HepG2 (cell line): ENCODE measurements at regions not wholly inside any gene's neighbourhood (a gene's known extent, or its start where the extent isn't known, plus 50 kb on each side); places are given as distances from the start of the nearest gene placed in this dataset.

Experiments used
- ATAC-seq: fragments of 200-7000 bp; cut with Tn5 transposase; 3 replicates; pipeline ENCODE4 v1.9.1; 2020; ENCODE audit warnings: mild to moderate bottlenecking, moderate library complexity
- BruUV-seq: library from RNA; stranded (reverse); fragments of 400-500 nt; replicated peaks from 2 replicates; lab custom pipeline; 2021; lab: Mats Ljungman, UMichigan
- CTCF ChIA-PET: fragments of 300-600 bp; formaldehyde crosslinking; extraction: SDS; loops from one replicate; lab custom pipeline; 2021; ENCODE audit warnings: low total read pairs, inconsistent platforms, low intra/inter-chr PET ratio; lab: Yijun Ruan, JAX
- POLR2A ChIA-PET: fragments of 350-600 bp; sonication (Branson Sonifier 250); formaldehyde crosslinking; loops from one replicate; lab custom pipeline; 2020; ENCODE audit warnings: antibody characterized with exemption, inconsistent platforms; lab: Yijun Ruan, JAX
- DNase-seq: peaks from one replicate; pipeline ENCODE4 v3.0.0-alpha.2; 2015; ENCODE audit warnings: low spot score
- FAIRE-seq: peaks from 3 replicates; lab custom pipeline; 2011; peaks lifted over from hg19 to GRCh38; lab: Jason Lieb, UNC
- H2AFZ ChIP-seq: one replicate; pipeline ENCODE4 v1.6.1; 2011; ENCODE audit warnings: low read length, inconsistent platforms
- H3K27ac ChIP-seq: fragments of 300-600 bp; 3 replicates; pipeline ENCODE4 v1.8.0; 2011; ENCODE audit warnings: mixed run types, mild to moderate bottlenecking, mixed read lengths, low read length, inconsistent platforms; ENCODE audit not compliant: insufficient read depth; ENCODE audit errors: extremely low read length
- H3K27me3 ChIP-seq, 2 experiments: fragments of 200-600 bp in 1 of 2; 2 replicates in 1 of 2; 3 replicates in 1 of 2; pipeline versions ENCODE4 v1.6.0 to v1.8.0; 2011; ENCODE audit warnings: low read length in 2 of 2, mild to moderate bottlenecking in 2 of 2, moderate library complexity in 2 of 2, inconsistent platforms in 1 of 2; ENCODE audit not compliant: insufficient read depth in 2 of 2, control insufficient read depth in 1 of 2
- H3K36me3 ChIP-seq, 2 experiments: fragments of 200-600 bp in 1 of 2; replicated peaks in 1 of 2; 2 replicates in 1 of 2; 3 replicates in 1 of 2; pipeline versions ENCODE4 v1.5.1 to v1.8.0; 2011; ENCODE audit warnings: low read length in 2 of 2, inconsistent platforms in 1 of 2; ENCODE audit not compliant: insufficient read depth in 2 of 2, control insufficient read depth in 1 of 2
- H3K4me1 ChIP-seq: 2 replicates; pipeline ENCODE4 v1.5.1; 2012; ENCODE audit warnings: low read length, inconsistent platforms; ENCODE audit not compliant: insufficient read depth
- H3K4me2 ChIP-seq: 2 replicates; pipeline ENCODE4 v1.6.0; 2011; ENCODE audit warnings: low read depth, low read length, inconsistent platforms
- H3K4me3 ChIP-seq, 3 experiments: fragments of 200-600 bp in 1 of 3; sonication (generic), shearing (Covaris generic) in 1 of 3; replicated peaks in 1 of 3; 2 replicates each; pipeline ENCODE4 v1.5.1; 2011 to 2016; ENCODE audit warnings: low read length in 3 of 3, inconsistent platforms in 2 of 3, low read depth in 2 of 3, mild to moderate bottlenecking in 2 of 3, control low read depth in 1 of 3, mixed read lengths in 1 of 3; ENCODE audit not compliant: insufficient read depth in 1 of 3
- H3K79me2 ChIP-seq: one replicate; pipeline ENCODE4 v1.6.1; 2011; ENCODE audit warnings: low read length, inconsistent platforms; ENCODE audit not compliant: insufficient read depth
- H3K9ac ChIP-seq: 2 replicates; pipeline ENCODE4 v1.6.0; 2011; ENCODE audit warnings: mild to moderate bottlenecking, low read depth, low read length, inconsistent platforms; ENCODE audit not compliant: insufficient read depth
- H3K9me3 ChIP-seq: 2 replicates; pipeline ENCODE4 v1.5.1; 2012; ENCODE audit warnings: mild to moderate bottlenecking, low read length
- H4K20me1 ChIP-seq: 2 replicates; pipeline ENCODE4 v1.6.0; 2011; ENCODE audit warnings: inconsistent platforms, mild to moderate bottlenecking, low read length, moderate library complexity; ENCODE audit not compliant: insufficient read depth
- ADNP ChIP-seq: sonication (generic); formaldehyde crosslinking; IDR thresholded peaks from 2 replicates; pipeline ENCODE4 v1.4.0; 2020; ENCODE audit warnings: missing genetic modification reagents
- BCLAF1 ChIP-seq: fragments of 450-650 bp; IDR thresholded peaks from 2 replicates; pipeline ENCODE4 v1.6.1; 2017; ENCODE audit warnings: mild to moderate bottlenecking
- CCDC6 ChIP-seq: sonication (generic); formaldehyde crosslinking; IDR thresholded peaks from 2 replicates; pipeline ENCODE4 v1.8.1; 2022; ENCODE audit warnings: mild to moderate bottlenecking, missing genetic modification reagents, moderate library complexity
- HBP1 ChIP-seq: IDR thresholded peaks from 2 replicates; pipeline ENCODE4 v1.6.1; 2016; ENCODE audit warnings: low read depth, control low read depth
- KLF9 ChIP-seq: IDR thresholded peaks from 2 replicates; pipeline ENCODE4 v1.6.1; 2016; ENCODE audit warnings: low read depth
- MTF1 ChIP-seq: sonication (generic); formaldehyde crosslinking; IDR thresholded peaks from 2 replicates; pipeline ENCODE4 v1.5.0; 2020; ENCODE audit warnings: missing genetic modification reagents
- NR1H2 ChIP-seq: sonication (generic); formaldehyde crosslinking; IDR thresholded peaks from 2 replicates; pipeline ENCODE4 v1.8.1; 2022; ENCODE audit warnings: low read depth, missing genetic modification reagents, borderline replicate concordance
- THAP9 ChIP-seq: sonication (generic); formaldehyde crosslinking; IDR thresholded peaks from 2 replicates; pipeline ENCODE4; 2020; ENCODE audit warnings: missing genetic modification reagents, mild to moderate bottlenecking, borderline replicate concordance
- ZNF33B ChIP-seq: sonication (generic); formaldehyde crosslinking; IDR thresholded peaks from 2 replicates; pipeline ENCODE4 v1.5.1; 2020; ENCODE audit warnings: mild to moderate bottlenecking, missing genetic modification reagents
- ZNF549 ChIP-seq: sonication (generic); formaldehyde crosslinking; IDR thresholded peaks from 2 replicates; pipeline ENCODE4 v1.5.0; 2020; ENCODE audit warnings: missing genetic modification reagents
- ZNF776 ChIP-seq: sonication (generic); formaldehyde crosslinking; IDR thresholded peaks from 2 replicates; pipeline ENCODE4 v1.4.0; 2020; ENCODE audit warnings: mild to moderate bottlenecking, missing genetic modification reagents
- WGBS: methylation state at CpG from one replicate; pipeline ENCODE4 v1.1.6; 2017; ENCODE audit warnings: low lambda C conversion rate; 5-methylcytosine and 5-hydroxymethylcytosine counted together
- in situ Hi-C: cut with HindIII; loops from 2 replicates; pipeline ENCODE4 v1.10.0; 2017; ENCODE audit warnings: low pct_unique_long_range_greater_than_20kb; ENCODE audit not compliant: extremely low pct_ligation_motif_present
- intact Hi-C: fragments of 100-400 bp; cut with micrococcal nuclease; formaldehyde crosslinking; loops from one replicate; pipeline ENCODE4 v1.10.0; 2022; ENCODE audit not compliant: unreplicated experiment

- in situ Hi-C loops: no loop called here
- H3K27me3 ChIP-seq: no peaks in the 10 kb centered on the region
- ATAC-seq (no peak), FAIRE-seq (no peak), DNase-seq (no peak)
- ChIA-PET CTCF (no interaction called here), POLR2A (no interaction called here)
- no peaks in the 10 kb centered on the region for H3K36me3 ChIP-seq
- H3K27ac ChIP-seq: no peak overlapping the region
- intact Hi-C loops: no loop called here
- no peak overlapping the region for H3K4me2 ChIP-seq
- H3K79me2 ChIP-seq: no peaks in the 10 kb centered on the region
- no TSS peak for BruUV-seq
- H3K4me1 ChIP-seq: no peaks in the 10 kb centered on the region
- no peak overlapping the region for H3K4me3 ChIP-seq
- H3K9me3 ChIP-seq: no peaks in the 10 kb centered on the region
- 55% methylated on average over 4 of the region's 4 CpGs for WGBS
- no peaks in the 10 kb centered on the region for H4K20me1 ChIP-seq
- H2AFZ ChIP-seq: no peak overlapping the region
- TF ChIP-seq ZNF33B (CRISPR knock-in tag): no peak
- no peak for TF ChIP-seq THAP9 (CRISPR knock-in tag)
- TF ChIP-seq BCLAF1: no peak
- no peak for TF ChIP-seq ZNF776
- no peak for TF ChIP-seq HBP1 (CRISPR knock-in tag)
- no peak for TF ChIP-seq CCDC6
- no peak for TF ChIP-seq KLF9 (CRISPR knock-in tag)
- TF ChIP-seq ADNP (CRISPR knock-in tag): no peak
- TF ChIP-seq NR1H2 (CRISPR knock-in tag): no peak
- no peak for TF ChIP-seq ZNF549
- TF ChIP-seq MTF1 (CRISPR knock-in tag): no peak
- no peak overlapping the region for H3K9ac ChIP-seq
Observed at GRCh38 chr3:164641071-164641470, 437.2 kb downstream of the SI start.
